ENCODE measurements at regions not wholly inside any gene's neighbourhood (a gene's known extent, or its start where the extent isn't known, plus 50 kb on each side); places are given as distances from the start of the nearest gene placed in this dataset.

- DNase-seq (ENCODE audit: low read depth), result no peak
- TF ChIP-seq MAX (IDR thresholded peaks at IDR 0.05; ENCODE audit: low read depth, low read length), result no peak
- TF ChIP-seq MYC (IDR thresholded peaks at IDR 0.05; ENCODE audit: low read depth, low read length), result no peak
- no peak for TF ChIP-seq CTCF (IDR thresholded peaks at IDR 0.05; ENCODE audit: low read depth, low read length)
- no peak for TF ChIP-seq POLR2A (IDR thresholded peaks at IDR 0.05; ENCODE audit: extremely low read depth, insufficient read length)
- H3K4me3 ChIP-seq (ENCODE audit: low read depth, low read length), result no peak overlapping the region
Measured at GRCh38 chr3:64303881-64304280, 78.6 kb upstream of the PRICKLE2 start.

- no peak for DNase-seq (ENCODE audit: low read depth)
- H3K4me3 ChIP-seq (ENCODE audit: low read depth, low read length), result no peak overlapping the region
- TF ChIP-seq POLR2A (IDR thresholded peaks at IDR 0.05; ENCODE audit: extremely low read depth, insufficient read length) (no peak), MYC (IDR thresholded peaks at IDR 0.05; ENCODE audit: low read depth, low read length) (no peak), MAX (IDR thresholded peaks at IDR 0.05; ENCODE audit: low read depth, low read length) (no peak)
Measured at GRCh38 chr3:64303401-64303800, 78.1 kb upstream of the PRICKLE2 start.

- TF ChIP-seq CTCF (IDR thresholded peaks at IDR 0.05; ENCODE audit: low read depth, low read length), result no peak
- no peak for TF ChIP-seq MYC (IDR thresholded peaks at IDR 0.05; ENCODE audit: low read depth, low read length)
- TF ChIP-seq MAX (IDR thresholded peaks at IDR 0.05; ENCODE audit: low read depth, low read length), result no peak
- no peak for TF ChIP-seq POLR2A (IDR thresholded peaks at IDR 0.05; ENCODE audit: extremely low read depth, insufficient read length)
- no peak for DNase-seq (ENCODE audit: low read depth)
- no peak overlapping the region for H3K4me3 ChIP-seq (ENCODE audit: low read depth, low read length)
Measured at GRCh38 chr3:64301476-64301875, 76.2 kb upstream of the PRICKLE2 start.

- H3K4me3 ChIP-seq (ENCODE audit: low read depth, low read length), result no peak overlapping the region
- TF ChIP-seq MYC (IDR thresholded peaks at IDR 0.05; ENCODE audit: low read depth, low read length), result no peak
- no peak for TF ChIP-seq CTCF (IDR thresholded peaks at IDR 0.05; ENCODE audit: low read depth, low read length)
- TF ChIP-seq MAX (IDR thresholded peaks at IDR 0.05; ENCODE audit: low read depth, low read length), result no peak
- TF ChIP-seq POLR2A (IDR thresholded peaks at IDR 0.05; ENCODE audit: extremely low read depth, insufficient read length), result no peak
- DNase-seq (ENCODE audit: low read depth), result no peak
Measured at GRCh38 chr3:64300790-64301423, 75.6 kb upstream of the PRICKLE2 start.

- no peak for TF ChIP-seq POLR2A (IDR thresholded peaks at IDR 0.05; ENCODE audit: extremely low read depth, insufficient read length)
- TF ChIP-seq MYC (IDR thresholded peaks at IDR 0.05; ENCODE audit: low read depth, low read length), result no peak
- TF ChIP-seq CTCF (IDR thresholded peaks at IDR 0.05; ENCODE audit: low read depth, low read length), result no peak
- TF ChIP-seq MAX (IDR thresholded peaks at IDR 0.05; ENCODE audit: low read depth, low read length), result no peak
- no peak for DNase-seq (ENCODE audit: low read depth)
- H3K4me3 ChIP-seq (ENCODE audit: low read depth, low read length), result no peak overlapping the region
Measured at GRCh38 chr3:64299206-64299605, 73.9 kb upstream of the PRICKLE2 start.

- TF ChIP-seq POLR2A (IDR thresholded peaks at IDR 0.05; ENCODE audit: extremely low read depth, insufficient read length) (no peak), MAX (IDR thresholded peaks at IDR 0.05; ENCODE audit: low read depth, low read length) (no peak), MYC (IDR thresholded peaks at IDR 0.05; ENCODE audit: low read depth, low read length) (no peak), CTCF (IDR thresholded peaks at IDR 0.05; ENCODE audit: low read depth, low read length) (no peak)
- no peak overlapping the region for H3K4me3 ChIP-seq (ENCODE audit: low read depth, low read length)
- no peak for DNase-seq (ENCODE audit: low read depth)
Measured at GRCh38 chr3:64297563-64297962, 72.3 kb upstream of the PRICKLE2 start.
